RWPE2 (cell line): ENCODE measurements at regions not wholly inside any gene's neighbourhood (a gene's known extent, or its start where the extent isn't known, plus 50 kb on each side); places are given as distances from the start of the nearest gene placed in this dataset.

Experiments
- ATAC-seq: fragments of 200-7000 bp; cut with Tn5 transposase; 3 replicates; pipeline ENCODE4 v1.9.1; 2021; ENCODE audit warnings: low read depth
- DNase-seq: peaks from one replicate; pipeline ENCODE4 v3.0.0-alpha.2; 2020; ENCODE audit warnings: low spot score
- H3K27ac ChIP-seq: fragments of 450-650 bp; 2 replicates; pipeline ENCODE4 v1.5.1; 2017; ENCODE audit warnings: mild to moderate bottlenecking; ENCODE audit not compliant: poor library complexity, severe bottlenecking
- H3K27me3 ChIP-seq: fragments of 250-450 bp; sonication (Bioruptor Pico); 2 replicates; pipeline ENCODE4 v1.5.1; 2021; ENCODE audit warnings: mild to moderate bottlenecking, moderate library complexity; ENCODE audit not compliant: insufficient read depth, poor library complexity, severe bottlenecking
- H3K36me3 ChIP-seq: fragments of 250-450 bp; sonication (Bioruptor Pico); 2 replicates; pipeline ENCODE4 v1.5.1; 2020; ENCODE audit warnings: low read depth, mild to moderate bottlenecking, moderate library complexity
- H3K4me1 ChIP-seq: fragments of 250-450 bp; sonication (Bioruptor Pico); 2 replicates; pipeline ENCODE4 v1.5.1; 2021; ENCODE audit warnings: mild to moderate bottlenecking, moderate library complexity; ENCODE audit not compliant: insufficient read depth, poor library complexity, severe bottlenecking
- H3K4me3 ChIP-seq: fragments of 250-450 bp; sonication (Bioruptor Pico); 2 replicates; pipeline ENCODE4 v1.5.1; 2021; ENCODE audit warnings: mild to moderate bottlenecking, moderate library complexity; ENCODE audit not compliant: severe bottlenecking
- H3K9me3 ChIP-seq: fragments of 250-450 bp; sonication (Bioruptor Pico); 2 replicates; pipeline ENCODE4 v1.5.1; 2021; ENCODE audit warnings: mild to moderate bottlenecking, moderate library complexity; ENCODE audit not compliant: severe bottlenecking
- CTCF ChIP-seq: fragments of 450-650 bp; IDR thresholded peaks from one replicate; pipeline ENCODE4 v1.5.1; 2017; ENCODE audit warnings: mild to moderate bottlenecking, moderate library complexity; ENCODE audit not compliant: poor library complexity, severe bottlenecking

GRCh38 chr12:95412482-95413311 lies 61.3 kb upstream of the METAP2 start:
- TF ChIP-seq CTCF, result no peak
- Histone ChIP-seq H3K27ac (no peak overlapping the region), H3K4me3 (no peak overlapping the region), H3K36me3 (no peaks in the 10 kb centered on the region), H3K9me3 (no peaks in the 10 kb centered on the region), H3K27me3 (no peaks in the 10 kb centered on the region), H3K4me1 (peaks cover 4% of the 10 kb centered on the region)
- DNase-seq, result no peak
- peak; percentile 84 for ATAC-seq

GRCh38 chr12:95413576-95413975 lies 60.4 kb upstream of the METAP2 start:
- no peaks in the 10 kb centered on the region for H3K27me3 ChIP-seq
- H3K4me1 ChIP-seq, result peaks cover 4% of the 10 kb centered on the region
- ATAC-seq (no peak), DNase-seq (no peak)
- no peaks in the 10 kb centered on the region for H3K36me3 ChIP-seq
- H3K9me3 ChIP-seq, result no peaks in the 10 kb centered on the region
- H3K27ac ChIP-seq, result no peak overlapping the region
- H3K4me3 ChIP-seq, result no peak overlapping the region
- no peak for TF ChIP-seq CTCF

GRCh38 chr12:95415451-95415850 lies 58.5 kb upstream of the METAP2 start:
- no peak overlapping the region for H3K27ac ChIP-seq
- H3K4me3 ChIP-seq, result no peak overlapping the region
- H3K4me1 ChIP-seq, result peaks cover 4% of the 10 kb centered on the region
- DNase-seq, result no peak
- no peaks in the 10 kb centered on the region for H3K36me3 ChIP-seq
- TF ChIP-seq CTCF, result no peak
- no peaks in the 10 kb centered on the region for H3K9me3 ChIP-seq
- no peaks in the 10 kb centered on the region for H3K27me3 ChIP-seq
- no peak for ATAC-seq

- Histone ChIP-seq H3K27ac (no peak overlapping the region), H3K4me1 (peaks cover 4% of the 10 kb centered on the region), H3K4me3 (no peak overlapping the region), H3K36me3 (no peaks in the 10 kb centered on the region), H3K27me3 (no peaks in the 10 kb centered on the region), H3K9me3 (no peaks in the 10 kb centered on the region)
- ATAC-seq, result no peak
- no peak for DNase-seq
- no peak for TF ChIP-seq CTCF
Observed at GRCh38 chr12:95416111-95416636, 57.8 kb upstream of the METAP2 start.

- DNase-seq, result no peak
- Histone ChIP-seq H3K4me1 (peaks cover 4% of the 10 kb centered on the region), H3K27ac (no peak overlapping the region), H3K27me3 (no peaks in the 10 kb centered on the region), H3K36me3 (no peaks in the 10 kb centered on the region), H3K9me3 (no peaks in the 10 kb centered on the region), H3K4me3 (no peak overlapping the region)
- TF ChIP-seq CTCF, result no peak
- no peak for ATAC-seq
Observed at GRCh38 chr12:95417372-95417771, 56.6 kb upstream of the METAP2 start.
